Stimulated activated CD8-positive, alpha-beta memory T cell treated with anti-CD3 and anti-CD28 coated beads, Interleukin-15, amount 100 ng/mL, for 1 hour (primary cell): ENCODE measurements at regions not wholly inside any gene's neighbourhood (a gene's known extent, or its start where the extent isn't known, plus 50 kb on each side); places are given as distances from the start of the nearest gene placed in this dataset.

Experiments
- DNase-seq: peaks from one replicate; pipeline ENCODE4 v3.0.0-alpha.2; 2020; ENCODE audit warnings: low read depth

DNA sequence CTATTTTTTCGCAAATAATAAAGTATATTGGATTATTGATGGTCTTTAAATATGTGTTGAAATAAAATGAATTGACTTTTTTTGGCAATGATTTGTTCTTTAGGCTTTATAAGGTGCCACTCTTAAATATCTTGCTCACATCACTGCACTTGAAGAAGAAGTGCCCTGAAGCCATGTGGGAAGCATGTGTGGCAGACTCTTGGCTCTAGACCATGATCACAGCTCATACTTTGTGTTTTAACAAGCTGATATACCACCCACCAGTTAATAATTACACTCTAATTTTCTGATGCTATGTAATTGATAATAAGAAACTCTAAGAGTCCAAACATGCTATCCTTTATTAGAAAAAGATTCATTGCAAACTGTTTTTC lies 52.1 kb upstream of the TGFBR2 start:
- DNase-seq, result no peak

DNA sequence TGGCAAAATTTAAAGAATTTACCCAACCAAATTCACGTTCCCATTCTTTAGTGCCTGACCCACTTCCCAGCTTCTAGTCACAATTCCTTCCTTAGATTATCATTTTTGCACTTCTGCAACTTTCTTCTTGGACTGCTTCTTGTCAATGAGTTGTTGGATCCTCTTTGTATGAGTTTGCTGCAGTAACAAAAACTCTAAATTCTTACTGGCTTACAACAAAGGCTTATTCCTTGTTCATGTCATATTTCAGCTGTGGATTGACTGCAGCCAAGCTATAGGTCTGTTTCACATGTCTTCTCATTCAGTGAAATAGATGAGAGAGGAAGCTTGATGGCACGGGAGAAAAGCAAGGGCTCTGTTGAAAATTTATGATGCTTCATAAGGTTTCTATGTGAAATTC lies 50.4 kb upstream of the TGFBR2 start:
- DNase-seq, result no peak
